ENCODE measurements at regions not wholly inside any gene's neighbourhood (a gene's known extent, or its start where the extent isn't known, plus 50 kb on each side); places are given as distances from the start of the nearest gene placed in this dataset.
"Not testable (repeated sequence)": the region's sequence is repeated elsewhere in the genome, so short reads cannot be mapped to it uniquely, and the experiment has no call there.

- H3K9me3 Mint-ChIP-seq (ENCODE audit: unreplicated experiment): peaks cover 14% of the 10 kb centered on the region
- no TSS peak for BruUV-seq (replicated peaks)
- H3K27me3 Mint-ChIP-seq (ENCODE audit: insufficient read depth, unreplicated experiment): no peaks in the 10 kb centered on the region
- no peak overlapping the region for H3K4me3 Mint-ChIP-seq (ENCODE audit: unreplicated experiment)
- no peak for TF ChIP-seq CTCF (IDR thresholded peaks at IDR 0.05; ENCODE audit: unreplicated experiment)
- ChIA-PET POLR2A (no interaction called here), CTCF (no interaction called here)
- intact Hi-C loops (cut with micrococcal nuclease): no loop called here
- H3K27ac Mint-ChIP-seq (ENCODE audit: low read depth, unreplicated experiment): no peak overlapping the region
- H3K36me3 Mint-ChIP-seq (ENCODE audit: insufficient read depth, unreplicated experiment): no peaks in the 10 kb centered on the region
- H3K4me1 Mint-ChIP-seq (ENCODE audit: insufficient read depth, unreplicated experiment): no peaks in the 10 kb centered on the region
- no peak for DNase-seq (ENCODE audit: unreplicated experiment)
Measured at GRCh38 chr6:114940181-114940580, 597.4 kb upstream of the HS3ST5 start.

- no peak for DNase-seq (ENCODE audit: unreplicated experiment)
- H3K27me3 Mint-ChIP-seq (ENCODE audit: insufficient read depth, unreplicated experiment): no peaks in the 10 kb centered on the region
- no peak overlapping the region for H3K27ac Mint-ChIP-seq (ENCODE audit: low read depth, unreplicated experiment)
- H3K4me3 Mint-ChIP-seq (ENCODE audit: unreplicated experiment): no peak overlapping the region
- ChIA-PET CTCF (no interaction called here), POLR2A (no interaction called here)
- BruUV-seq (replicated peaks): no TSS peak
- no peaks in the 10 kb centered on the region for H3K36me3 Mint-ChIP-seq (ENCODE audit: insufficient read depth, unreplicated experiment)
- no peaks in the 10 kb centered on the region for H3K4me1 Mint-ChIP-seq (ENCODE audit: insufficient read depth, unreplicated experiment)
- peaks cover 12% of the 10 kb centered on the region for H3K9me3 Mint-ChIP-seq (ENCODE audit: unreplicated experiment)
- no peak for TF ChIP-seq CTCF (IDR thresholded peaks at IDR 0.05; ENCODE audit: unreplicated experiment)
- intact Hi-C loops (cut with micrococcal nuclease): no loop called here
Measured at GRCh38 chr6:114939630-114940029, 596.8 kb upstream of the HS3ST5 start.

- Mint-ChIP-seq H3K27ac (ENCODE audit: low read depth, unreplicated experiment) (no peak overlapping the region), H3K9me3 (ENCODE audit: unreplicated experiment) (peaks cover 20% of the 10 kb centered on the region), H3K4me1 (ENCODE audit: insufficient read depth, unreplicated experiment) (no peaks in the 10 kb centered on the region), H3K27me3 (ENCODE audit: insufficient read depth, unreplicated experiment) (no peaks in the 10 kb centered on the region), H3K36me3 (ENCODE audit: insufficient read depth, unreplicated experiment) (no peaks in the 10 kb centered on the region), H3K4me3 (ENCODE audit: unreplicated experiment) (no peak overlapping the region)
- TF ChIP-seq CTCF (IDR thresholded peaks at IDR 0.05; ENCODE audit: unreplicated experiment): no peak
- no peak for DNase-seq (ENCODE audit: unreplicated experiment)
- CTCF ChIA-PET: no interaction called here
- intact Hi-C loops (cut with micrococcal nuclease): no loop called here
- BruUV-seq (replicated peaks): no TSS peak
- POLR2A ChIA-PET: no interaction called here
Measured at GRCh38 chr6:114936080-114936479, 593.3 kb upstream of the HS3ST5 start.

- Mint-ChIP-seq H3K4me3 (ENCODE audit: unreplicated experiment) (no peak overlapping the region), H3K4me1 (ENCODE audit: insufficient read depth, unreplicated experiment) (no peaks in the 10 kb centered on the region), H3K36me3 (ENCODE audit: insufficient read depth, unreplicated experiment) (no peaks in the 10 kb centered on the region), H3K9me3 (ENCODE audit: unreplicated experiment) (peaks cover 24% of the 10 kb centered on the region), H3K27ac (ENCODE audit: low read depth, unreplicated experiment) (no peak overlapping the region), H3K27me3 (ENCODE audit: insufficient read depth, unreplicated experiment) (no peaks in the 10 kb centered on the region)
- DNase-seq (ENCODE audit: unreplicated experiment): no peak
- CTCF ChIA-PET: no interaction called here
- BruUV-seq (replicated peaks): no TSS peak
- no peak for TF ChIP-seq CTCF (IDR thresholded peaks at IDR 0.05; ENCODE audit: unreplicated experiment)
- intact Hi-C loops (cut with micrococcal nuclease): no loop called here
- POLR2A ChIA-PET: no interaction called here
Measured at GRCh38 chr6:114934079-114934478, 591.3 kb upstream of the HS3ST5 start.

- H3K4me3 Mint-ChIP-seq (ENCODE audit: unreplicated experiment); H3K4me1 Mint-ChIP-seq (ENCODE audit: insufficient read depth, unreplicated experiment); CTCF ChIA-PET; H3K27ac Mint-ChIP-seq (ENCODE audit: low read depth, unreplicated experiment); POLR2A ChIA-PET; intact Hi-C loops (cut with micrococcal nuclease); H3K36me3 Mint-ChIP-seq (ENCODE audit: insufficient read depth, unreplicated experiment); BruUV-seq (replicated peaks); DNase-seq (ENCODE audit: unreplicated experiment); H3K27me3 Mint-ChIP-seq (ENCODE audit: insufficient read depth, unreplicated experiment): not testable (repeated sequence)
- H3K9me3 Mint-ChIP-seq (ENCODE audit: unreplicated experiment): peaks cover 29% of the 10 kb centered on the region
Measured at GRCh38 chr6:114928731-114929130, 585.9 kb upstream of the HS3ST5 start.

All from MCF 10A (cell line).